ENCODE measurements at regions not wholly inside any gene's neighbourhood (a gene's known extent, or its start where the extent isn't known, plus 50 kb on each side); places are given as distances from the start of the nearest gene placed in this dataset.

DNA sequence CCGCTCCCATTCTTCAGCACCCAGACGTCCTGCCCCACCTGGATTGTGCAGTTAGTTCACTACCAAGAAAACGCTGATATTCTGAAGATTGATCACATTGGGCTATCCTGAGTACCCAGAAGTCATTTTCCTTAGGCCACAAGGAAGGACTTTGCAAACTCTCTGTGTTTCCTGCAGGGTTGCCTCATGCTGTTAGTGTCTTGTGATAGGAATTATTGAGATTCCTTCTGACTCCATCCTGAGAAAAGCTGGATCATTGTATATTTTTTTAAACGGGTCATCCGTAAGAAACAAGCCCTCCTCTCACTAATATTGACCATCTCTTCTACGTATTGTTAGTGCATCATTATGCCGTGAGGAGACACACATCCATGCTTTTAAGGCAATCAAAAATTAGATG lies 96.0 kb upstream of the DAPK1 start:
- TF ChIP-seq CTCF (IDR thresholded peaks at IDR 0.05) (no peak), POLR2A (IDR thresholded peaks at IDR 0.05) (no peak)
